ENCODE measurements at regions not wholly inside any gene's neighbourhood (a gene's known extent, or its start where the extent isn't known, plus 50 kb on each side); places are given as distances from the start of the nearest gene placed in this dataset.

DNA sequence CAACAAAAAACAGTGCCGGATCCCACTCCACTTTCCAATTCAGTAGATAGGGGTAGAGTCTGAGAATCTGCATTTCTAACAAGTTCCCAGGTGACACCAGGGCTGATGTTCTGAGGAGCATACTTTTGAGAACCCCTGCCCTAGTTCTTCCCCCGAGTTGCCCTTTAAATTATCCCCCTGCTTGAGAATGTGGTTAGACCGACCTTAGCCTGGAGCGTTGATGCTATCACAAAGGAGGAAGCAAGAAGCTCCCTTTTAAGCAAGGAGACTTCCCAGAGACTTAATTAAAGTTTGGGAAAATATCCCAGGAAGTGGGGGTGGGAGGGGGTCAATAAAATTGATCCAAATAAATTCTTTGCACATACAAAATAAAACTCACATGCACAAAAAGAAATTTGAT is 485.9 kb downstream of the SMARCA1 start:
- no peaks in the 10 kb centered on the region for H3K9me3 Mint-ChIP-seq
- no peaks in the 10 kb centered on the region for H3K36me3 Mint-ChIP-seq (ENCODE audit: low read depth)
- no peaks in the 10 kb centered on the region for H3K4me1 Mint-ChIP-seq (ENCODE audit: low read depth)
- DNase-seq (ENCODE audit: low spot score), result no peak
- H3K27me3 Mint-ChIP-seq (ENCODE audit: insufficient read depth), result no peaks in the 10 kb centered on the region
- no peak overlapping the region for H3K27ac Mint-ChIP-seq
- intact Hi-C loops (cut with micrococcal nuclease), result no loop called here
- H3K4me3 Mint-ChIP-seq, result no peak overlapping the region

DNA sequence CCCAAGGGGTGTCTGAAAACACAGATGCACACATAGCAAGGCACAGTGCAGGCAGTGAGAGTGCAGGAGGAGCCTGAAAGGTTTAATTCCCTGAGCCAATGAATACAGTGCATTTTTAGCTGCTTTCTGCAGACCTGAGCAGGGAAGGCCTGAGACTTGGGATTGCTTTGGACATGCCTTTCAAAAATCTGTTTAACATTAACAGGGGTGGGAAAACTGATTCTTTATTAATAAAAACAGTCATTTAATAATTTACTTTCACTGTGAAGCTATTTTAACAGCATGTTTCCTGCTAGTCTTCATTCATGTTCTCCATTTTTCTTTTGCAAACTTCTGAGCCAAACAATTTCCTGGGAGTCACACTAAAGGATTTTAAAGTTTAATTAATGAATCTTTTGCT is 488.1 kb downstream of the SMARCA1 start:
- Mint-ChIP-seq H3K36me3 (ENCODE audit: low read depth) (no peaks in the 10 kb centered on the region), H3K27ac (no peak overlapping the region), H3K4me3 (no peak overlapping the region), H3K4me1 (ENCODE audit: low read depth) (no peaks in the 10 kb centered on the region), H3K27me3 (ENCODE audit: insufficient read depth) (no peaks in the 10 kb centered on the region), H3K9me3 (no peaks in the 10 kb centered on the region)
- DNase-seq (ENCODE audit: low spot score), result no peak
- intact Hi-C loops (cut with micrococcal nuclease), result no loop called here

DNA sequence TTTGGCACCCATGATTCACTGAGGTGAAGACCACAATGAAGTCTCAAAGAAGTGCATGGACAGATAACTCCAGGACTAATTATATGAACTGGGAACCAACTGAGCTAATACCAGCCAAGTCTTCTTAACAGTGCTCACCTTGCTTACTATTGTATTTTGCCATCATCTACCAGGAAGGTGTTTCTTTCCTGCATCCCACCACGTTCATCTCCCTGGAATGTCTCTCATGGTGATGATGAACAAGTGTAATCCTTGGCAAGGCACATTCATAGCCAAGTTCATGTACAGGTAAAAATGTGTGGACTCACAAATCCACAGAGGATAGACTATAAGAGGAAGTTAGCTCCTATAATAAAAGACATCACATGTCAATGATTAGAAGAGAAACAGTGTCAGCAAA is 489.1 kb downstream of the SMARCA1 start:
- no peak for DNase-seq (ENCODE audit: low spot score)
- no peak overlapping the region for H3K4me3 Mint-ChIP-seq
- H3K36me3 Mint-ChIP-seq (ENCODE audit: low read depth), result no peaks in the 10 kb centered on the region
- intact Hi-C loops (cut with micrococcal nuclease), result no loop called here
- no peaks in the 10 kb centered on the region for H3K27me3 Mint-ChIP-seq (ENCODE audit: insufficient read depth)
- H3K9me3 Mint-ChIP-seq, result no peaks in the 10 kb centered on the region
- H3K27ac Mint-ChIP-seq, result no peak overlapping the region
- no peaks in the 10 kb centered on the region for H3K4me1 Mint-ChIP-seq (ENCODE audit: low read depth)

DNA sequence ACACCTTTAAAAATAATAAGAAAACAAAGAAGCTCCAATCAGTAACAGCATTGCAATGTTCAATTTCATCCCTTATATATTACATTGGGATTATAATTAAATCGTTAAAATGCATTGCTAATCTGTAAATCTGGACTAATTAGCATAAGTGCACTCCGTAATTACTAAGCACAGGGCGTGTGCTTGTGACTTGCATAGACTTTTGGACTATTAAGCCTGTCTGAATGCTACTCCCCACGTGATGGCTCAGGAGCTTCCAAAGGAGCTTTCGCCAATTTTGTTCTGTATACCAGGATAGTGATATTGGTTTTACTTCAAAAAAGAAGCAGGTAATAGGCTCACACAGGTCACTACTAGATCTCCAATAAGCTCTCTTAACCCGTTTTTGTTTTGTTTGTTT is 497.1 kb downstream of the SMARCA1 start:
- no peaks in the 10 kb centered on the region for H3K9me3 Mint-ChIP-seq
- H3K4me3 Mint-ChIP-seq, result no peak overlapping the region
- H3K27ac Mint-ChIP-seq, result no peak overlapping the region
- peaks cover 2% of the 10 kb centered on the region for H3K27me3 Mint-ChIP-seq (ENCODE audit: insufficient read depth)
- intact Hi-C loops (cut with micrococcal nuclease), result no loop called here
- no peaks in the 10 kb centered on the region for H3K36me3 Mint-ChIP-seq (ENCODE audit: low read depth)
- no peaks in the 10 kb centered on the region for H3K4me1 Mint-ChIP-seq (ENCODE audit: low read depth)
- DNase-seq (ENCODE audit: low spot score), result no peak

DNA sequence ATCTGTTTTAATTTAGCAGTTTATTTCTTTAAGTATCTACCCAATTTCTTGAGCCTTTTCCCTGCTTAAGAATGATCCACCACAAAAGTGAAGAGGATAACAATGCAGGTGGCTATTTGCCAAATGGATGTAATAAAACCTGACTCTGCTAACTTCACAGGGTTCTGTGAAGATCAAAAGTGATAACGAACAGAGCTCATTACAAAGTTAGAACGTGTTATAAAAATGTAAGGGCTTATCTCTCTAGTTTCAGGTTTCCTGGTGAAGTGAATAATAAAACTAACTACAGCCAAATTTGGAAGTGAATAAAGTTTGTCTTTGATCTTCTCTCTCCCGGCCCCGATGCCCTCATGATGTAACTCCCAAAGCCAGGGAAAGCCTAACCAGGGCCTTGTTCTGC is 497.9 kb downstream of the SMARCA1 start:
- Mint-ChIP-seq H3K9me3 (no peaks in the 10 kb centered on the region), H3K27me3 (ENCODE audit: insufficient read depth) (peaks cover 2% of the 10 kb centered on the region), H3K4me1 (ENCODE audit: low read depth) (no peaks in the 10 kb centered on the region), H3K27ac (no peak overlapping the region), H3K4me3 (no peak overlapping the region), H3K36me3 (ENCODE audit: low read depth) (no peaks in the 10 kb centered on the region)
- DNase-seq (ENCODE audit: low spot score), result no peak
- intact Hi-C loops (cut with micrococcal nuclease), result no loop called here

DNA sequence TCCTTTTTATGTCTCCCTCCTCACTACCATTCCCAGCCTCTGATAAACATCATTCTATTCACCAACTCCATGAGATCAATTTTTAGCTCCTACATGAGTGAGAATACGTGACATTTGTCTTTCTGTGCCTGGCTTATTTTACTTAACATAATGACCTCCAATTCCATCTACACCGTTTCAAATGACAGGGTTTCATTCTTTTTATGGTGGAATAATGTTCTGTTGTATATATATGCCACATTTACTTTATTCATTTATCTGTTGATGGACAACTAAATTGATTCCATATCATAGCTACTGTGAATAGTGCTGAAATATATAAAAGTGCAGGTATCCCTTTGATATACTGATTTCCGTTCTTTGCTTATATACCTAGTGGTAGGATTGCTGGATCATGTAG is 503.9 kb downstream of the SMARCA1 start:
- intact Hi-C loops (cut with micrococcal nuclease), result no loop called here
- Mint-ChIP-seq H3K4me3 (no peak overlapping the region), H3K36me3 (ENCODE audit: low read depth) (no peaks in the 10 kb centered on the region), H3K4me1 (ENCODE audit: low read depth) (no peaks in the 10 kb centered on the region), H3K27ac (no peak overlapping the region), H3K27me3 (ENCODE audit: insufficient read depth) (peaks cover 2% of the 10 kb centered on the region), H3K9me3 (no peaks in the 10 kb centered on the region)
- DNase-seq (ENCODE audit: low spot score), result no peak

DNA sequence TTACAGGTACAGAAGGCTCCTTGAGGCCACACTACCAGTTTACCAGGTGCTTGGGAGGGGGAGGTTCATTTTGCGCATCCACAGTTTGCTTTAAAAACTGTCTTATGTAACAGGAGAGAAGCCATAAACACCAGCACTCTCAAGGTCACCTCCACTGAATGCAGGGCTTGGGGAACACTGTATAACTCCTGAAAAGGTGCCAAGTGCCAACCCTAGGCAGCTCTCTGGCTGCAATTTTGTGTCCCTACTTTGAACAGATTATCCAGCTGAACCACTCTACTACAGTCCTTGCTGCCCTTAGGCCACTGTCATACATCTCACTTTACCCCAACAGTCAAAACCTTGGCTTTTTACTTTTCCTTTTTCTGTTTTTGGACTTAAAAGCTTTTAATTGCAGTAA is 507.9 kb downstream of the SMARCA1 start:
- intact Hi-C loops (cut with micrococcal nuclease), result no loop called here
- no peak overlapping the region for H3K4me3 Mint-ChIP-seq
- no peak overlapping the region for H3K27ac Mint-ChIP-seq
- DNase-seq (ENCODE audit: low spot score), result no peak
- H3K36me3 Mint-ChIP-seq (ENCODE audit: low read depth), result no peaks in the 10 kb centered on the region
- no peaks in the 10 kb centered on the region for H3K9me3 Mint-ChIP-seq
- H3K4me1 Mint-ChIP-seq (ENCODE audit: low read depth), result no peaks in the 10 kb centered on the region
- H3K27me3 Mint-ChIP-seq (ENCODE audit: insufficient read depth), result no peaks in the 10 kb centered on the region

DNA sequence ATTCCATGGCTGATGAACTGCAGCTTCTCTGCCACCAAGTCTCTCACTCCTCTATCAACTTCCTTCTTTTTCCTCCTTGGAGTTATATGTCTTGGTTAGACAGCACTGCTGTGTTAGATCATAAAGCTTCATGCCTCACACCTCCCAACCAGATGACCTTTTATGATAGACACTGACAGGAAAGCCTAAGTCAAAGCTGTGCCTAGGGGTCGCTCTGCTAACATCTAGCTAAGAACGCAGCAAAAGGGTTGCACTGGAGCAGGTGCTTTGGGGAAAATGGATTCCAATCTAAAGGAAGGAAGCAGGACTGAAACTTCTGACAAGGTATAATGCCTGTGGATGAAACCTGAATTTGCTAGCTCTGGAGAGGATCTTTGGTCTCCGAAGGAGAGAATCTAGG is 509.7 kb downstream of the SMARCA1 start:
- Mint-ChIP-seq H3K27me3 (ENCODE audit: insufficient read depth) (no peaks in the 10 kb centered on the region), H3K9me3 (no peaks in the 10 kb centered on the region), H3K4me1 (ENCODE audit: low read depth) (no peaks in the 10 kb centered on the region), H3K36me3 (ENCODE audit: low read depth) (no peaks in the 10 kb centered on the region), H3K27ac (no peak overlapping the region), H3K4me3 (no peak overlapping the region)
- intact Hi-C loops (cut with micrococcal nuclease), result no loop called here
- no peak for DNase-seq (ENCODE audit: low spot score)

DNA sequence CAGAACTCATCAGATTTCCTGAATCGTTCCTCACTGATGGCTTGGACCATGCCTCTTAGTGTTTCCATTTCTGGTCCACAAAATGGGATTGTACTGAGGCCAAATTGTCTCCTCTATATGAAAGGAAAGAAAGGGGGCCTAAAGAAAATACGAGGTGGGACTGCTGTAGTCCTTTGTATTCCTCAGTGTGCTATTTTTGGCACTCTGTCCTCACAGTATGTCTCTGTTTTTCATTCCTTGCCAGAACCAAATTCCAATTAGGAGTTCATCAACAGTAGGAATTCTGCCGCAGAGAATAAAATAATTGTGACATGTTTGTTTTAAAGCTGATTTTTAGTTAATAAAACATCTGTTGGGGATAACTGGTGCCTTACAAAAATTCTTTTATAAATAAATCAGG is 515.7 kb downstream of the SMARCA1 start:
- no peak for DNase-seq (ENCODE audit: low spot score)
- Mint-ChIP-seq H3K4me1 (ENCODE audit: low read depth) (no peaks in the 10 kb centered on the region), H3K27me3 (ENCODE audit: insufficient read depth) (no peaks in the 10 kb centered on the region), H3K9me3 (no peaks in the 10 kb centered on the region), H3K36me3 (ENCODE audit: low read depth) (no peaks in the 10 kb centered on the region), H3K27ac (no peak overlapping the region), H3K4me3 (no peak overlapping the region)
- intact Hi-C loops (cut with micrococcal nuclease), result no loop called here

DNA sequence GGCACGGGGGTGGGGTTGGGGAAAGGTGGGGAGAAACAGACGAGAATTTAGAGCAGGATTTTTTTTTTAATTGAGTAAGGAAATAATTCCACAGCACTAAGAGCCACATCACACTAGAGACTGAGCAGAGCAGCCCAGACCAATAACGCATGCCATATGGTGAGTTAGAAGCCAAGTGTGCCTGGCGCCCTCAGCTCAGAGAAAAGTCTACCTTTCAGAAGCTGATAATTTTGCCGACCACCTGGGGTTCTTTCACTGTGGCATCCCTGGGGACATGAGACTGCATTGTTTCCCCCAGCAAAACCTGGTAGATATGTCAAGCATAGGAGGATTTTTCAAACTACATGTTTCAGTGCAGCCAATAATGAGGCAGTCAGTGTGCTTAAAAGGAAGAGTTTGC is 516.8 kb downstream of the SMARCA1 start:
- Mint-ChIP-seq H3K27ac (no peak overlapping the region), H3K9me3 (no peaks in the 10 kb centered on the region), H3K4me1 (ENCODE audit: low read depth) (no peaks in the 10 kb centered on the region), H3K36me3 (ENCODE audit: low read depth) (no peaks in the 10 kb centered on the region), H3K4me3 (no peak overlapping the region), H3K27me3 (ENCODE audit: insufficient read depth) (no peaks in the 10 kb centered on the region)
- DNase-seq (ENCODE audit: low spot score), result no peak
- intact Hi-C loops (cut with micrococcal nuclease), result no loop called here

DNA sequence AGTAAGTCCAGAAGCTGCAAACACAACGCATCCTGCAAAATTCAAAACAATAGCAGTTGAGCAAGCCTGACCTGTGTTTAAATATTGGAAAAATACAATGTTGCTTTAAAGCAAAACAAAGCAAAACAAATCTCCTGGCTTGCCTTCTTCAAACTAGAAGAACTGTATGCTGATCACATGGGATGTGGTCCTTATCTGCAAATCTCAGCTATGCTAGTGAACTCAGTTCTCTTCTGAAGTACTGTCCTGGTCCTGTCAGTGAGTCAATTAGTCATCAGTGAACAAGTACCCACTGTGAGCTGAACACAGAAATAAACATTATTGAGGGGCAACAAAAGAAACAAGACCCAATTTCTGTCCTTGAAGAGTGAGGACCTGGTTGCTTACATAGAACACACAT is 522.5 kb downstream of the SMARCA1 start:
- intact Hi-C loops (cut with micrococcal nuclease), result no loop called here
- no peak for DNase-seq (ENCODE audit: low spot score)

DNA sequence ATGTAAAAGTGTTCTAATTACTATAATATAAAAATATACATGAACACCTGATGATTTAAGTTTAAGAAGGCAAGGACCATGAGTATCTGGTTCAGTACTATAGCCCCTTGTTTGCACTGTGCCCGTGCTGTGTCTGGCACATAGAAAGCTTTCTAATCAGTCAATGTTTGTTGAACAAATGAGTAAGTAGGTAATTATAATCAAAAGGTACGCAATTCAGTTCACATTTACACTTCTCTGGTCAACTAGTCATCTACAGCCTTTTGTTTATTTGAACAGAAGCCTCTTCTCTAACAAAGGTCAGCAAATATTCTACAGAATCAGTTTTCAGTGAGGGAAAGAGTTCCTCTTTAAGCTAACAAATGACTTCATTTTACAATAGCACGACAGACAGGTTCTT is 523.3 kb downstream of the SMARCA1 start:
- H3K27ac Mint-ChIP-seq, result no peak overlapping the region
- H3K9me3 Mint-ChIP-seq, result no peaks in the 10 kb centered on the region
- no peaks in the 10 kb centered on the region for H3K27me3 Mint-ChIP-seq (ENCODE audit: insufficient read depth)
- H3K36me3 Mint-ChIP-seq (ENCODE audit: low read depth), result no peaks in the 10 kb centered on the region
- no peaks in the 10 kb centered on the region for H3K4me1 Mint-ChIP-seq (ENCODE audit: low read depth)
- DNase-seq (ENCODE audit: low spot score), result no peak
- no peak overlapping the region for H3K4me3 Mint-ChIP-seq
- intact Hi-C loops (cut with micrococcal nuclease), result no loop called here

More for the DNA sequence above, 522.5 kb downstream of the SMARCA1 start:
- no peaks in the 10 kb centered on the region for H3K4me1 Mint-ChIP-seq (ENCODE audit: low read depth)
- no peaks in the 10 kb centered on the region for H3K9me3 Mint-ChIP-seq
- H3K4me3 Mint-ChIP-seq, result no peak overlapping the region
- H3K27ac Mint-ChIP-seq, result no peak overlapping the region
- H3K27me3 Mint-ChIP-seq (ENCODE audit: insufficient read depth), result no peaks in the 10 kb centered on the region
- H3K36me3 Mint-ChIP-seq (ENCODE audit: low read depth), result no peaks in the 10 kb centered on the region

DNA sequence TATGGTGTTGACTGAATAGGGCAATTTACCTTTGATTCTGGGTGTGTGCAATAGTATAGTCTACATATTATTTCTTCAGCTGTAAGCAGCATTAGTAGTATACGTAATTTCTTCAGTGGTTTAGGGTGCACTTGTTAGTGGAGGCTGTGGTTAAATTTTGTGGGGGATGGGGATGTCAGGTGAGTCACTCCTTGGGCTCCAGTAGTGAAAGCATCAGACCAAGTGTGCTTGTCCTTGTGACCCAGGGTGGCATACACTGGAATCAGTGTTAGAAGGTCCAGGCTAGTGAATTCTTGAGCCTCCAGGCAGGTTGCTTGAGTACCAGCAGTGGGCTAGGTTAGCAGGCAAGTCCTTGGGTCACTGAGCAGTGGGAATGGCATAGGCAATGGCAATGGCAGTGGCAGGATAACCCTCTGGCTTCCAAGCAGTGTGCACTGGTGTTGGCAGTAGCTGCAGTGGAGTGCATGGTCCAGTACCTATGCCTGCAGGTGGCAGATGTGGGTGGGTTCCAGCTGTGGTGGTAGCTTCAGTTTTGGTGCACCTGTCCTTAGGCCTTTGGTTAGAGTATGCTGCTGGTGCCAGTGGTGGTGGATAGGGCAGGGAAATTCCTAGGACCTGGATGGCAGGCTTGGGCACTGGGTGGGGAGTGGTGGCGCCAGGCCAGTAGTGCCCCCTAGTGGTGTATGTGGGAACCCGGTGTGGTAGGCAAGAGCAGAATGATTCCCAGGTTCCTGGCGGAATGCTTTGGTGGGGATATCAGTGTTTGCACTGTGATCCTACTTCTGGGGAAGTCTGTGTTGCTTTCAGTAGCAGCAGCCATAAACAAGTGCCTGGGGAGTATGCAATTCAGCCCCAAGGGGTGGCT is 531.0 kb downstream of the SMARCA1 start:
- Mint-ChIP-seq H3K4me3 (no peak overlapping the region), H3K4me1 (ENCODE audit: low read depth) (no peaks in the 10 kb centered on the region), H3K27ac (no peak overlapping the region), H3K27me3 (ENCODE audit: insufficient read depth) (no peaks in the 10 kb centered on the region), H3K9me3 (no peaks in the 10 kb centered on the region), H3K36me3 (ENCODE audit: low read depth) (no peaks in the 10 kb centered on the region)
- DNase-seq (ENCODE audit: low spot score), result no peak
- intact Hi-C loops (cut with micrococcal nuclease), result no loop called here

DNA sequence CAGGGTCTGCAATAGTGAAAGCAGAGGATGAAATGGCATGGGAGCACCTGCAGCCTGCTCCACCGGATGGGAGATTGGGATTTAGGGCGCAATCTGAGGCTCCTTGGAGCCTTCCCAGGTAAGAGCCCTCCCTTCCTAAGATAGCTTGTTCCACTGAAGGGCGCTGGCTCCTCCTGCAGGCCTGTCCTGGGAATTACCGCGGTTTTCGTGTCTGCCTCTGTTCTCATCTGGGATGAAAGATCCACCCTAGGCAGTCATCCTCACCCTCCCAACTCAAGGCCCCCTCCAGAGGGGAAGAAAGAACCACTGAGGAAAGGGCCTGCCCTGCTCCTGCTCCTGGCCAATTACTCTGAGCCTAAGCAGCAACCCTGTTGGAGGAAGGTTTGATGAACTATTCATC is 547.5 kb downstream of the SMARCA1 start:
- Mint-ChIP-seq H3K4me1 (ENCODE audit: low read depth) (no peaks in the 10 kb centered on the region), H3K27me3 (ENCODE audit: insufficient read depth) (no peaks in the 10 kb centered on the region), H3K36me3 (ENCODE audit: low read depth) (no peaks in the 10 kb centered on the region), H3K9me3 (no peaks in the 10 kb centered on the region), H3K27ac (no peak overlapping the region), H3K4me3 (no peak overlapping the region)
- intact Hi-C loops (cut with micrococcal nuclease), result no loop called here
- no peak for DNase-seq (ENCODE audit: low spot score)

Data from activated T-helper 1 cell treated with anti-CD3 and anti-CD28 coated beads, Interleukin-12 subunit alpha, Interleukin-12 subunit beta, Interleukin-2, Interleukin-4 antibody, amounts not matched to agents 30 ng/mL and 10 ng/mL and 1 ng/mL, durations not matched to agents 14 hours and 24 hours and 36 hours (primary cell).